ENCODE measurements at regions not wholly inside any gene's neighbourhood (a gene's known extent, or its start where the extent isn't known, plus 50 kb on each side); places are given as distances from the start of the nearest gene placed in this dataset.

- TF ChIP-seq CTCF (IDR thresholded peaks at IDR 0.05), result no peak
- no peak for TF ChIP-seq EZH2 (IDR thresholded peaks at IDR 0.05; ENCODE audit: borderline replicate concordance, insufficient read depth, low read depth, low read length, poor library complexity, severe bottlenecking)
Observed at GRCh38 chr1:62917314-62917713, 133.4 kb downstream of the ATG4C start.

All from B cell (primary cell).